Fibroblast of mammary gland (primary cell): ENCODE measurements at regions not wholly inside any gene's neighbourhood (a gene's known extent, or its start where the extent isn't known, plus 50 kb on each side); places are given as distances from the start of the nearest gene placed in this dataset.
A peak's percentile ranks its signal among the peaks of the same experiment; 100 is the strongest.

Experiments
- DNase-seq: peaks from one replicate; pipeline ENCODE4 v3.0.0-alpha.2; 2010; ENCODE audit warnings: low read depth
- H3K4me3 ChIP-seq: 2 replicates; pipeline ENCODE4 v1.5.1; 2011; ENCODE audit warnings: low read depth, mild to moderate bottlenecking, low read length, moderate library complexity; ENCODE audit not compliant: control insufficient read depth
- TF ChIP-seq, protein P1 (sequence below): conservative IDR thresholded peaks from 2 replicates; pipeline ENCODE4 v1.5.1; 2011; ENCODE audit warnings: low read depth, low read length, inconsistent platforms; ENCODE audit not compliant: control insufficient read depth, insufficient read depth

DNA sequence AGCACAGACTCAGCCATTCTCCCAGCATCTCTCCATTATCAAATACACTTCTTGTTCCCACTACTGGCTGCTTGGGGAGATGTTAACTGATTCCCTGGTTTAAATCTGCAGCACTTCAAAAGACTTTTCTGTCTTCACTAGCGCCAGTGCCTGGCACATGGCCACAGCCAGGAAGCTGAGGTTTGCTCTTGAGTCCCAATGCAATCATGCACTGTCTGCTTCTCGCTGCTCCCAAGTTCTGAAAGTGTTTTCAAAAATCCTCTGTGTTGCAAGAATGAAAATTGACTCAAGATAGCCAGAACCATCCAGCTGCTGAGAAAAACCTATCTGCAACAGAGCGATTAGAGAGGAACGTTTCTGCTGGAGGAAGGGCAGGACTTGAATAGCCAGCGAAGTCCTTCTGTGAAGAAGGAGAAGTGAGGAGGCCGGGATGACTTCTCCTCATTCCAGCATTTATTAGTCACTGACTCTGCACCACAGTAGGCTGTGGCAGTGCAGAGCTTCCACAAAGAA is 358.4 kb upstream of the NR2F2 start:
- H3K4me3 ChIP-seq: peak overlapping the region; percentile 2
- peak; percentile 89 for DNase-seq

DNA sequence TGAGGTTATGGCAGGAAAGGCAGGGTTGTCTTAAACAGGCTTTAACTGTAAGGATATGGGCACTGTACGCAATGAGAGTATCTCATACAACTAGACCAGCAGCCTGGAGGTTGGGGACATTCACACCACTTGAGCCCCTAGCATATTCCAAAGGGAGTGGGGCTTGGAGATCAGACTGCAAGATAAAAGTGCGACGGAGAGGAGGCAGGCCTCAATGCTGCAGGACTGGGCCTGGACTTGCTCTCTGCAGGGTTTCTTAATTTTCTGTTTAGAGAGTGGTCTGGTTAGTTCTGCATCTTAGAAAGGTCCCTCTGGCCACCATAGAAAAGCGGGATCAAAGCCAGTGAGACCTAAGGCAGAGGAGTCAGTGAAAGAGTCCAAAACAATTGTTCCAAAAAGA is 357.7 kb upstream of the NR2F2 start:
- DNase-seq: no peak
- no peak overlapping the region for H3K4me3 ChIP-seq
- TF ChIP-seq, protein P1, sequence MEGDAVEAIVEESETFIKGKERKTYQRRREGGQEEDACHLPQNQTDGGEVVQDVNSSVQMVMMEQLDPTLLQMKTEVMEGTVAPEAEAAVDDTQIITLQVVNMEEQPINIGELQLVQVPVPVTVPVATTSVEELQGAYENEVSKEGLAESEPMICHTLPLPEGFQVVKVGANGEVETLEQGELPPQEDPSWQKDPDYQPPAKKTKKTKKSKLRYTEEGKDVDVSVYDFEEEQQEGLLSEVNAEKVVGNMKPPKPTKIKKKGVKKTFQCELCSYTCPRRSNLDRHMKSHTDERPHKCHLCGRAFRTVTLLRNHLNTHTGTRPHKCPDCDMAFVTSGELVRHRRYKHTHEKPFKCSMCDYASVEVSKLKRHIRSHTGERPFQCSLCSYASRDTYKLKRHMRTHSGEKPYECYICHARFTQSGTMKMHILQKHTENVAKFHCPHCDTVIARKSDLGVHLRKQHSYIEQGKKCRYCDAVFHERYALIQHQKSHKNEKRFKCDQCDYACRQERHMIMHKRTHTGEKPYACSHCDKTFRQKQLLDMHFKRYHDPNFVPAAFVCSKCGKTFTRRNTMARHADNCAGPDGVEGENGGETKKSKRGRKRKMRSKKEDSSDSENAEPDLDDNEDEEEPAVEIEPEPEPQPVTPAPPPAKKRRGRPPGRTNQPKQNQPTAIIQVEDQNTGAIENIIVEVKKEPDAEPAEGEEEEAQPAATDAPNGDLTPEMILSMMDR: no peak

More for the DNA sequence above, 358.4 kb upstream of the NR2F2 start:
- TF ChIP-seq, protein P1: no peak

DNA sequence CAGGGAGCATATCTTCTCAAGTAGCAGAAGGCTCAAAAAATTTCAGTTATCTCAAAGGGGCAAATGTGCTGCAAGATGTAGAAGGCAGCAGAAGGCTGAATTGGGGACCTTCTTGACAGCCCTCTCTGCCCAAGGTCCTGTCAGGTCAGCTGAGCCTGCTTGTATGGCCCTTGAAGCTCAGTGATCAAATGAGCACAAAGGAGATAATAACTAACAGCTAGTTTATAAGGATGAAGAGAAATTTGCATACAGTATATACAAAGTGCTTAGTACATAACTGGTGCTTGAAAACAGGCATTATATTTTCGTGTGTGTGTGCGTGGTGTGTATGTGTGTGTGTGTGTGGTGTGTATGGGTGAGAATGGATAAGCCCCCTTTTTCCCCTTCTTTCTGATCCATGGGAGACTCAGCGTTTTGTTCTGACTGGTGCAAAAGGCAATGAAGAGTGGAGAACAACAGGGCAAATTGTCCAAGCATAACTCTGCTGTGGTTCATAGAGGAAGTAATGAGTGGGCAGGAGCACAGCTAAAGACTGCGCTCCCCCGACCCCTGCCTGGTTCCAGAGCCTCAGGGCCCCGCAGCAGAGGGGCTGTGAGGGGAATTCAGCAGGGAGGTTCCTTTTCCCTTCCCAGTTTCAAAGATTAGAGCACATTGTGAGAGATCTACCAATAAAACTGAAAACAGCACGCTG is 356.8 kb upstream of the NR2F2 start:
- TF ChIP-seq, protein P1: no peak
- H3K4me3 ChIP-seq: no peak overlapping the region
- DNase-seq: no peak

DNA sequence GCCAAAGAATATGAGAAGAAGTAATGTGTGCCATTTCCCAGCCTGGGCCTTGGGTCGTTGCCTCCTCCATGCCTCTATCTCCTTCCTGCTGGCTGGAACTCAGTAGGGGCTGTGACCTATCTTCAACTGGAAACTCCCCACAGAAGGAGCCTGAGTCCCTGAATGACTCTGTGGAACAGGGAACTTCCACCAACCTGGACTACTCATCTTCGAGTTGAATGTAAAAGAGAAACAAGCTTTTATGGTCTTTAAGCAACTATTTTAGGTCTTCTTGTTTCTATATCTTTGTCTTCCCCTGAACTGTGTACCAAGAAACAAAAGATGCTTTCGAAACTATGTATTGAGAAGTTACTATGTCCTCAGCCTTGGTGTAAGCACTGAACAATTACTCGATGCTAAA is 355.3 kb upstream of the NR2F2 start:
- TF ChIP-seq, protein P1: no peak

DNA sequence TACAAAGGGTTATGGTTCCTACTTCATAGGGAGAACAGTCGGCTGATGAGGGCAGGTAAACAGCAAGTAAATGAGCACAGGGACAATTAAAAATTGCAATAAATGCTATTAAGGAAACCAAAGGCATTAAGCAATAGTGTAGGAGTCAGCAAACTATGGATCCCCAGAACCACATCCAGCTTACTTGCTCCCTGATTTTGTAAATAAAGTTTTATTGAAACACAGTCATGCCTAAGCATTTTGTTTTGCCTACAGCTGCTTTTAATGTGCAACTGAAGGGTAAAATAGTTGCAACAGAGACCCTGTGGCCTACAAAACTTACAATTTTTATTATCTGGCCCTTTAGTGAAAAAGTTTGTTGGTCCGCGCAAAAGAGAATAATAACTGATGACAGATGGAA is 351.2 kb upstream of the NR2F2 start:
- no peak for DNase-seq
- TF ChIP-seq, protein P1: no peak
- H3K4me3 ChIP-seq: no peak overlapping the region

More for the DNA sequence above, 355.3 kb upstream of the NR2F2 start:
- H3K4me3 ChIP-seq: no peak overlapping the region
- DNase-seq: no peak

DNA sequence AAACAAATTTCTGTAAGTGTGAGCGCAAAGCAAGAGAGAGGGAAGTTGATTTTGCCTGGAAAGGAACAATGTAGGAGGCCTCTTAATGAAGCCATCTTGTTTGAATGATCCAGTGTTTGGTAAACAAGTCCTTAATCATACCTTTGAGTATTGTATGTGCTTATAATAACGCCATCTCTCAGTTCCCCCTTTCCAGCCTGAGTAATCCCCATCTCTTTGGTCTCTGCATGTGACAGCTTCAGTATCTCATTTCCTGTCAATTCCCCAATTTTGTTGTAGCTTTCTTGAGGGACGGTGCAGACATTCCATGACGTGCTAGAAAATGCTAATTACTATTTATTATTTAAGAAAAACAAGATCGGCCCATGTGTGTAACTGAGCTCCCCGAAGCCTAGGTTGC is 349.3 kb upstream of the NR2F2 start:
- no peak overlapping the region for H3K4me3 ChIP-seq
- no peak for DNase-seq
- TF ChIP-seq, protein P1: no peak
